Keratinocyte (primary cell): ENCODE measurements at regions not wholly inside any gene's neighbourhood (a gene's known extent, or its start where the extent isn't known, plus 50 kb on each side); places are given as distances from the start of the nearest gene placed in this dataset.

ENCODE experiments used
- EZH2 ChIP-seq: IDR thresholded peaks from one replicate; pipeline ENCODE4 v1.6.1; 2012; ENCODE audit warnings: inconsistent platforms, mild to moderate bottlenecking, low read length, moderate library complexity
- TF ChIP-seq, protein P1 (sequence below), 3 experiments: IDR thresholded peaks in 1 of 3; conservative IDR thresholded peaks in 1 of 3; optimal IDR thresholded peaks in 1 of 3; 2 replicates in 2 of 3; 3 replicates in 1 of 3; pipeline versions ENCODE3 to v1.5.1; 2011; ENCODE audit warnings: low read length in 3 of 3, mild to moderate bottlenecking in 3 of 3, moderate library complexity in 2 of 3, control low read depth in 1 of 3, inconsistent platforms in 1 of 3; ENCODE audit not compliant: insufficient read depth in 2 of 3; ENCODE audit errors: extremely low read depth in 1 of 3

DNA sequence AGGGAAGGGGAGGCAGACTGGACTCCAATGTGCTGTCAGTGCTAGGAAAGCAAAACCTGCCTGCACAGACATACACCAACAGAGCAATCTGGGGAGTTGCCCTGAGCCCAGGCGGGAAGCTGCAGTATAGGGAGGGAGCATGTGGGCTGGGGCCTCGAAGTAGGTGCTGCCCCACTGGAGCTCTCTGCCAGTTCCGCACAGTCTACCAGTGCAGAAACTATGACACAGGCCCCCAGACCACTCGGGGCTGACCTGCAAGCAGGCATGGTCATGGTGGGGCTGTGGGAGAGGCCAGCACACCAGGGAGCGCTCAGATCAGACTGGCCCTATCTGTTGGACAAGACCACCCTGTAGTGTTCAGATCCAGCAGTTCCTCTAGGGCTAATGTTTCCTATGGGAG is 344.1 kb upstream of the TRAM1L1 start:
- TF ChIP-seq, protein P1, sequence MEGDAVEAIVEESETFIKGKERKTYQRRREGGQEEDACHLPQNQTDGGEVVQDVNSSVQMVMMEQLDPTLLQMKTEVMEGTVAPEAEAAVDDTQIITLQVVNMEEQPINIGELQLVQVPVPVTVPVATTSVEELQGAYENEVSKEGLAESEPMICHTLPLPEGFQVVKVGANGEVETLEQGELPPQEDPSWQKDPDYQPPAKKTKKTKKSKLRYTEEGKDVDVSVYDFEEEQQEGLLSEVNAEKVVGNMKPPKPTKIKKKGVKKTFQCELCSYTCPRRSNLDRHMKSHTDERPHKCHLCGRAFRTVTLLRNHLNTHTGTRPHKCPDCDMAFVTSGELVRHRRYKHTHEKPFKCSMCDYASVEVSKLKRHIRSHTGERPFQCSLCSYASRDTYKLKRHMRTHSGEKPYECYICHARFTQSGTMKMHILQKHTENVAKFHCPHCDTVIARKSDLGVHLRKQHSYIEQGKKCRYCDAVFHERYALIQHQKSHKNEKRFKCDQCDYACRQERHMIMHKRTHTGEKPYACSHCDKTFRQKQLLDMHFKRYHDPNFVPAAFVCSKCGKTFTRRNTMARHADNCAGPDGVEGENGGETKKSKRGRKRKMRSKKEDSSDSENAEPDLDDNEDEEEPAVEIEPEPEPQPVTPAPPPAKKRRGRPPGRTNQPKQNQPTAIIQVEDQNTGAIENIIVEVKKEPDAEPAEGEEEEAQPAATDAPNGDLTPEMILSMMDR (optimal IDR thresholded peaks at IDR 0.05 in 1 of 3, IDR thresholded peaks at IDR 0.05 in 1 of 3, conservative IDR thresholded peaks at IDR 0.05 in 1 of 3; ENCODE audit: extremely low read depth in 1 of 3, insufficient read depth in 2 of 3, low read length in 3 of 3), result no peak
- TF ChIP-seq EZH2, result no peak
